ENCODE measurements at regions not wholly inside any gene's neighbourhood (a gene's known extent, or its start where the extent isn't known, plus 50 kb on each side); places are given as distances from the start of the nearest gene placed in this dataset.

GRCh38 chr3:135448520-135448919 is 517.0 kb upstream of the PPP2R3A start:
- no peak for TF ChIP-seq NFIC (IDR thresholded peaks at IDR 0.05)
- no peak for TF ChIP-seq RAD21 (IDR thresholded peaks at IDR 0.05; ENCODE audit: low read depth)
- no peak for TF ChIP-seq REST (IDR thresholded peaks at IDR 0.05; ENCODE audit: low read depth)
- TF ChIP-seq TEAD4 (IDR thresholded peaks at IDR 0.05), result no peak
- TF ChIP-seq CREB1 (IDR thresholded peaks at IDR 0.05; ENCODE audit: low read depth), result no peak
- TF ChIP-seq EP300 (IDR thresholded peaks at IDR 0.05; ENCODE audit: borderline replicate concordance), result no peak
- TF ChIP-seq YY1 (IDR thresholded peaks at IDR 0.05; ENCODE audit: low read depth), result no peak
- no peak for TF ChIP-seq FOXM1 (IDR thresholded peaks at IDR 0.05; ENCODE audit: borderline replicate concordance, low read depth)
- no peak for TF ChIP-seq EGR1 (IDR thresholded peaks at IDR 0.05)
- no peak for TF ChIP-seq MAX (IDR thresholded peaks at IDR 0.05)
- no peak for TF ChIP-seq ZBTB7A (IDR thresholded peaks at IDR 0.05; ENCODE audit: low read depth)
- TF ChIP-seq TCF12 (IDR thresholded peaks at IDR 0.05; ENCODE audit: low read depth), result no peak
- TF ChIP-seq CEBPB (IDR thresholded peaks at IDR 0.05), result no peak
- TF ChIP-seq USF1 (IDR thresholded peaks at IDR 0.05), result no peak
- no peak for TF ChIP-seq TAF1 (IDR thresholded peaks at IDR 0.05; ENCODE audit: low read depth)

GRCh38 chr3:135449046-135449445 is 516.5 kb upstream of the PPP2R3A start:
- no peak for TF ChIP-seq CEBPB (IDR thresholded peaks at IDR 0.05)
- TF ChIP-seq CREB1 (IDR thresholded peaks at IDR 0.05; ENCODE audit: low read depth), result no peak
- no peak for TF ChIP-seq REST (IDR thresholded peaks at IDR 0.05; ENCODE audit: low read depth)
- no peak for TF ChIP-seq EGR1 (IDR thresholded peaks at IDR 0.05)

- no peak for TF ChIP-seq RAD21 (IDR thresholded peaks at IDR 0.05; ENCODE audit: low read depth)
- TF ChIP-seq NFIC (IDR thresholded peaks at IDR 0.05), result no peak
- no peak for TF ChIP-seq YY1 (IDR thresholded peaks at IDR 0.05; ENCODE audit: low read depth)
- no peak for TF ChIP-seq FOXM1 (IDR thresholded peaks at IDR 0.05; ENCODE audit: borderline replicate concordance, low read depth)
- TF ChIP-seq EP300 (IDR thresholded peaks at IDR 0.05; ENCODE audit: borderline replicate concordance), result no peak
- TF ChIP-seq EGR1 (IDR thresholded peaks at IDR 0.05), result no peak
- TF ChIP-seq CEBPB (IDR thresholded peaks at IDR 0.05), result no peak
Observed at GRCh38 chr3:135451037-135451785, 514.3 kb upstream of the PPP2R3A start.

DNA sequence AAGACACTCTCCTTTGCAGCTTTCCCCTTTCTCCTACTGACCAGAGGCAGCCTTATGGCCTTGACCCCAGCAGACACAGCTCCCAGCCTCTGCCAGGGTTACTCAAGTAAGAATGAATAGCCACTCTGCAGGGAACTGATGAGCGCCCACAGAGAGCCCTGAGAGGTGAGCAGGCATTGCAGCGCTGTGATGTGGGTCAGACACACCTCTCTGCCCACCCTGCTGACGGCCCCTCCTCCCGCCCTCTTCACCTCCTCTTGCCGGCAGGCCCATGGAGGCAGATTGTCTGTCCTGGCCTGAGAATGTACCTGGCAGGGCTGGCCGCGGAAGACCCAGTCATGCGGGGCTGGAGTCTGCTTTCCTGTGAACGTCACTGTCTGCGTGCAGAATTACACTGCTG is 512.6 kb upstream of the PPP2R3A start:
- TF ChIP-seq MAX (IDR thresholded peaks at IDR 0.05) (no peak), CREB1 (IDR thresholded peaks at IDR 0.05; ENCODE audit: low read depth) (no peak), EP300 (IDR thresholded peaks at IDR 0.05; ENCODE audit: borderline replicate concordance) (no peak), USF1 (IDR thresholded peaks at IDR 0.05) (no peak), TEAD4 (IDR thresholded peaks at IDR 0.05) (no peak), EGR1 (IDR thresholded peaks at IDR 0.05) (no peak), YY1 (IDR thresholded peaks at IDR 0.05; ENCODE audit: low read depth) (no peak), RAD21 (IDR thresholded peaks at IDR 0.05; ENCODE audit: low read depth) (no peak), TAF1 (IDR thresholded peaks at IDR 0.05; ENCODE audit: low read depth) (no peak), TCF12 (IDR thresholded peaks at IDR 0.05; ENCODE audit: low read depth) (no peak), FOXM1 (IDR thresholded peaks at IDR 0.05; ENCODE audit: borderline replicate concordance, low read depth) (no peak), REST (IDR thresholded peaks at IDR 0.05; ENCODE audit: low read depth) (no peak), ZBTB7A (IDR thresholded peaks at IDR 0.05; ENCODE audit: low read depth) (no peak), NFIC (IDR thresholded peaks at IDR 0.05) (no peak), CEBPB (IDR thresholded peaks at IDR 0.05) (no peak)

Measured in Ishikawa (cell line).